MG63 (cell line): ENCODE measurements at regions not wholly inside any gene's neighbourhood (a gene's known extent, or its start where the extent isn't known, plus 50 kb on each side); places are given as distances from the start of the nearest gene placed in this dataset.

Experiments
- DNase-seq: peaks from one replicate; pipeline ENCODE4 v3.0.0-alpha.2; 2020
- H3K27me3 ChIP-seq: fragments of 250-450 bp; sonication (Bioruptor Pico); 2 replicates; pipeline ENCODE4 v1.5.1; 2020; ENCODE audit warnings: mild to moderate bottlenecking, moderate library complexity
- H3K36me3 ChIP-seq: fragments of 250-450 bp; sonication (Bioruptor Pico); 2 replicates; pipeline ENCODE4 v1.5.1; 2020; ENCODE audit warnings: mild to moderate bottlenecking, moderate library complexity
- H3K4me3 ChIP-seq: fragments of 250-450 bp; sonication (Bioruptor Pico); 2 replicates; pipeline ENCODE4 v1.5.1; 2020; ENCODE audit warnings: mild to moderate bottlenecking, moderate library complexity
- H3K9me3 ChIP-seq: fragments of 250-450 bp; sonication (Bioruptor Pico); 2 replicates; pipeline ENCODE4 v1.5.1; 2020; ENCODE audit warnings: mild to moderate bottlenecking, moderate library complexity

DNA sequence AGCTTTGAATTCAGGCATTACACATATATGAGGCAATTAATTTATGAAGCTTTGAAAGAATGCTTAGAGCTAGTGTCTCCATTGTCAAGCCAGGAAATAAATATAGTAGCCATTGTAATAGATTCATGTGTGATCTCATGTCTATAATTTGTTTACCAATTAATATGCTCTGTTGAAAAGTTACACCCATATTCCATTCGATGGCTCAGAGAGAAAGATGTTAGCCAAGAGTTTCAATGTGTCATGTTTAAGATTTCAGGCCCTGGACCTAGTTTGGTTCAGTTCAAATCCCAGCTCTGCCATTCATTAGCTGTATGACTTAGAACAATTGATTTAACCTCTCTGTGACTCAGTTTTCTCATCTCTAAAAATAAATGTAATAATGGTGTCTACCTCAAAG lies 263.3 kb downstream of the SNCA start:
- Histone ChIP-seq H3K36me3 (no peaks in the 10 kb centered on the region), H3K27me3 (no peaks in the 10 kb centered on the region), H3K9me3 (no peaks in the 10 kb centered on the region), H3K4me3 (no peak overlapping the region)
- no peak for DNase-seq

- no peaks in the 10 kb centered on the region for H3K36me3 ChIP-seq
- H3K9me3 ChIP-seq, result no peaks in the 10 kb centered on the region
- no peaks in the 10 kb centered on the region for H3K27me3 ChIP-seq
- no peak overlapping the region for H3K4me3 ChIP-seq
- no peak for DNase-seq
Measured at GRCh38 chr4:89572224-89572858, 264.6 kb downstream of the SNCA start.

DNA sequence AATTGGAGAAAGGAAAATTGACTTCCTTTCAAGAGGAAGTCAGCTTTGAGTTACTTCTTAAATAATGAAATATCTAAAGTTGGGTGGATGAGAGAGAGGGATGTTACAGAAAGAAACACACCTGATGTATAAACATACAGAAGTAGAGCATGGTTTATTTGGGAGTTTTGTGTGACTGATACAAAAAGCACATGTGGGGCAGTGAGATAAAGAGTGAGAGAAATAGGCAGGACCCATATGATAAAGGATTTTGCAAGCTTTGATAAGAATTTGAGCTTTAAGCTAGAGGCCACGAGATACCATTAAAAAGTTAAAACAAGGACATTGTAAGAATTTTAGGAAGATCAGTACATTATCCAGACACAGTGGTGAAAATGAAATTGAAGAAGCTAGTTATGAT lies 263.3 kb upstream of the GPRIN3 start:
- Histone ChIP-seq H3K36me3 (no peaks in the 10 kb centered on the region), H3K9me3 (no peaks in the 10 kb centered on the region), H3K4me3 (no peak overlapping the region), H3K27me3 (no peaks in the 10 kb centered on the region)
- no peak for DNase-seq

DNA sequence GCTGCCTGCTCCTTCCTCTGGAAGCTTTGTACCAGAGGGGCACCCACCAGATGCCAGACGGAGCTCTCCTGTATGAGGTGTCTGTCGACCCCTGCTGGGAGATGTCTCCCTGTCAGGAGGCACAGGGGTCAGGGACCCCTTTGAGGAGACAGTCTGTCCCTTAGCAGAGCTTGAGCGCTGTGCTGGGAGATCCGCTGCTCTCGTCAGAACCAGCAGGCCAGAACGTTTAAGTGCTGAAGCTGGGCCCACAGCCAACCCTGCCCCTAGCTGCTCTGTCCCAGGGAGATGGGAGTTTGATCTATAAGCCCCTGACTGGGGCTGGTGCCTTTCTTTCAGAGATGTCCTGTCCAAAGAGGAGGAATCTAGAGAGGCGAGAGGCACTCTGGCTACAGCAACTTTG lies 260.3 kb upstream of the GPRIN3 start:
- no peaks in the 10 kb centered on the region for H3K36me3 ChIP-seq
- no peaks in the 10 kb centered on the region for H3K9me3 ChIP-seq
- H3K27me3 ChIP-seq, result no peaks in the 10 kb centered on the region
- no peak overlapping the region for H3K4me3 ChIP-seq
- DNase-seq, result no peak

GRCh38 chr4:89563431-89563830 lies 255.8 kb upstream of the GPRIN3 start:
- Histone ChIP-seq H3K4me3 (no peak overlapping the region), H3K27me3 (no peaks in the 10 kb centered on the region), H3K36me3 (no peaks in the 10 kb centered on the region), H3K9me3 (no peaks in the 10 kb centered on the region)
- no peak for DNase-seq

DNA sequence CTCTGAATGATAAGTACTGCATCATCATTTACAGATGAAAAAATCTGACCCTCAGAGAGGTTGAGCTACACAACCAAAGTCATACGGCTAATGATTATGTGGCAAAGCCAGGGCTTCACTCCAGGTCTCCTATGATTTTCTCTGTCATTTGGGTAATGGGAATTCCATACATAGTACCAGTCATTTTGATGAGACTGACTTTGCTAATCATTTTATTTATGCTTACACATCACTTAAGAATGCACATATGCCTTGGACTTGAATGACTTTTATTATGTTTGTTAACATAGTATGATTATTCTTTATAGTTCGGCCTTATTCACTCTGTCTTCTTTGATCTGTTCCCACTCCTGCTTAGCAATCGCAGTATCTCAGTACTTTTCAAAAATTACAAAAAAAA lies 255.1 kb upstream of the GPRIN3 start:
- no peak for DNase-seq

GRCh38 chr4:89561048-89561447 lies 253.4 kb upstream of the GPRIN3 start:
- no peak for DNase-seq
- Histone ChIP-seq H3K36me3 (no peaks in the 10 kb centered on the region), H3K27me3 (no peaks in the 10 kb centered on the region), H3K4me3 (no peak overlapping the region), H3K9me3 (no peaks in the 10 kb centered on the region)

More for the DNA sequence above, 255.1 kb upstream of the GPRIN3 start:
- H3K27me3 ChIP-seq, result no peaks in the 10 kb centered on the region
- no peak overlapping the region for H3K4me3 ChIP-seq
- H3K9me3 ChIP-seq, result no peaks in the 10 kb centered on the region
- no peaks in the 10 kb centered on the region for H3K36me3 ChIP-seq

- Histone ChIP-seq H3K9me3 (no peaks in the 10 kb centered on the region), H3K27me3 (no peaks in the 10 kb centered on the region), H3K4me3 (no peak overlapping the region), H3K36me3 (no peaks in the 10 kb centered on the region)
- DNase-seq, result no peak
Measured at GRCh38 chr4:89558147-89558546, 250.5 kb upstream of the GPRIN3 start.

- H3K27me3 ChIP-seq, result no peaks in the 10 kb centered on the region
- H3K36me3 ChIP-seq, result no peaks in the 10 kb centered on the region
- no peaks in the 10 kb centered on the region for H3K9me3 ChIP-seq
- H3K4me3 ChIP-seq, result no peak overlapping the region
- no peak for DNase-seq
Measured at GRCh38 chr4:89556601-89557305, 249.2 kb upstream of the GPRIN3 start.

- DNase-seq, result no peak
- Histone ChIP-seq H3K27me3 (no peaks in the 10 kb centered on the region), H3K9me3 (no peaks in the 10 kb centered on the region)
Measured at GRCh38 chr4:89551191-89551590, 243.6 kb upstream of the GPRIN3 start.

DNA sequence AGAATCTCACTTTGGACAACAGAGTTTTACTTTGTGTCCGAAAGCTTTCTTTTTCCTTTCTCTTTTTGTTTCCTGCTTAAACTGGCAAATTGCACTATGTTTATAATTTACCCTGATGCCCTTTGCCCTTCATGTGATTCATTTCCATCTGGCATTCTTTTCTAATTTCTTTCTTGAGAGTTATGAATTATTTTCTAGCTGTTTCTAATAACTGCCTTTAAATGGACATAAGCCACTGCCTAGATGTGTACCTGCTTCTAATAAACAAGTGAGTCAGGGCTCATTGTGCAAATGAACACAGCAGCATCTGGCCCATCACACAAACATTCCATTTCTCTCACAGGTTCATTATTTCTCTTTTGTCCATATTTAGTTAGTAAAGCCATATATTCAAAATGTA lies 242.3 kb upstream of the GPRIN3 start:
- Histone ChIP-seq H3K27me3 (no peaks in the 10 kb centered on the region), H3K36me3 (no peaks in the 10 kb centered on the region), H3K4me3 (no peak overlapping the region), H3K9me3 (no peaks in the 10 kb centered on the region)
- DNase-seq, result no peak

More at GRCh38 chr4:89551191-89551590, 243.6 kb upstream of the GPRIN3 start:
- Histone ChIP-seq H3K4me3 (no peak overlapping the region), H3K36me3 (no peaks in the 10 kb centered on the region)

DNA sequence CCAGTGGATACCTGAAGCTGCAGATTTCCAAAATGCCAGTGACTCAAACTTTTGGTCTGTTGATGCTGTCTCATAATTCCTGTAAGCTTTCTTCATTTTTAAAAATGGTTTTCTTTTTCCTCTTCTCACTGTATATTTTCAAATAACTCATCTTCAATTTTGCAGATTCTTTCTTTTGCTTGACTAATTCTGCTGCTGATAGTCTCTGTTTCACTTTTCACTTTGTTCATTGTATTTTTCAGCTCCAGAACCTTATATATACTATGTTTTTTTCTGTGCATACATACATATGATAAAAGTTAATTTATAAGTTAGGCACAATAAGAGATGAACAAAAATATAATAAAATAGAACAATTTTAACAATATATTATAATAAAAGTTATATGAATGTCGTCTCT lies 237.7 kb upstream of the GPRIN3 start:
- DNase-seq, result no peak
- Histone ChIP-seq H3K27me3 (no peaks in the 10 kb centered on the region), H3K4me3 (no peak overlapping the region), H3K9me3 (no peaks in the 10 kb centered on the region), H3K36me3 (no peaks in the 10 kb centered on the region)

DNA sequence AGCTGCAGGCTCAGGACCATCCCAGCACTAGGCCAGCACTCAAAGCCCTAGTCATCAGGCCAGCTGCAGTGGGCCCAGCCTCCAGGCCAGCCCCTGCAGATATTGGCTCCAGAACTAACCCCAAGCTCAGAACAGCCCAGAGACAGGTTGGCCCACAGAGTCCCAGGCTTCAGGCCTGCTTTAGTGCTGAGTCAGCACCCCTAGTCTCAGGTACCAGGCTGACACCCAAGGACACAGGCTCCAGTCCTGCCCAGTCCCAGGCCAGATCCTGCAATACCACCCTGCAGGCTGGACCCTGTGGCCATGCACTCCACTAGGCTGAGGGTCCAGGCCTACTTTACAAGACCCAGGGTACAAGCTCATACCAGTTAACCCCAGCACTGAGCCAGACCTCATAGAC lies 234.4 kb upstream of the GPRIN3 start:
- H3K4me3 ChIP-seq, result no peak overlapping the region
- no peaks in the 10 kb centered on the region for H3K27me3 ChIP-seq
- no peaks in the 10 kb centered on the region for H3K36me3 ChIP-seq
- no peaks in the 10 kb centered on the region for H3K9me3 ChIP-seq
- DNase-seq, result no peak

- Histone ChIP-seq H3K4me3 (no peak overlapping the region), H3K9me3 (no peaks in the 10 kb centered on the region), H3K27me3 (no peaks in the 10 kb centered on the region), H3K36me3 (no peaks in the 10 kb centered on the region)
- no peak for DNase-seq
Measured at GRCh38 chr4:89539797-89540711, 232.5 kb upstream of the GPRIN3 start.

GRCh38 chr4:89539374-89539773 lies 231.8 kb upstream of the GPRIN3 start:
- H3K9me3 ChIP-seq, result no peaks in the 10 kb centered on the region
- H3K36me3 ChIP-seq, result no peaks in the 10 kb centered on the region
- no peaks in the 10 kb centered on the region for H3K27me3 ChIP-seq
- no peak overlapping the region for H3K4me3 ChIP-seq
- DNase-seq, result no peak

DNA sequence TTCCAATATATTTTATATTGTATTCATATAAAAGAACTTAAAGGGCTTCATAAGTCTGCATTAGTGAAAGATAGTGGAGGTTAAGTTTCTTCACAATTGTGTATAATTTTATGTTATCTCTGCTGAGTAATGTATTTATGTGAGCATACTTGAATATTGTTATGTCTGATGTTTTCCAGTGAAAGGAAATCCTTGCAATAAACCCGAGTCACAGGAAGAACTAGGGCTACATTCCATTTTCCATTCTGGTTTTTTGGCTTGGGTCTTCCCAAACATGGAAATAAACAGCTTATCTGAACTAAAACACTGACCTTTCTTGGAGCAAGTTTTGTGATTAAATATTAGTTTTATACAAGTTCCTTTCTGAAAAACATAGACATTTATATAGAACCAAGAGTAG lies 231.3 kb upstream of the GPRIN3 start:
- H3K27me3 ChIP-seq, result no peaks in the 10 kb centered on the region
- H3K4me3 ChIP-seq, result no peak overlapping the region
- H3K36me3 ChIP-seq, result no peaks in the 10 kb centered on the region
- H3K9me3 ChIP-seq, result no peaks in the 10 kb centered on the region
- DNase-seq, result no peak

DNA sequence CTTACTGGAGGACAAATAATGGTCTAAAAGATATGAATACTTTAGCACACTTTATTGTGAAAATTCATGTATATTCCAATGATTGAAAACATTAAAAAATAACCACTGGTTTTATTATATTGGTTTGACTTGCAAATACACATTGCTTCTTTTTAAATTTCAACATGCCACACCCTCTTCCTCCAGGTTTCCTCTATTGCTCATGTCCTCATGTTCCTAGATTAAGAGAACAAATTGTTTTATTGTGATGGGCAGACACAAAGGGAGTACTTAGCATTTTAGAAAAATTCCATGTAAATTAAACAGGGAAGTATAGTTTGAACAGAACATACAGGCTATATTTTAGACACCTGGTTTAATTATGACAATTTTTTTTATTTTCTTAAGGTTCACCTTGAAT lies 230.6 kb upstream of the GPRIN3 start:
- H3K9me3 ChIP-seq, result no peaks in the 10 kb centered on the region
- H3K4me3 ChIP-seq, result no peak overlapping the region
- DNase-seq, result no peak
- H3K36me3 ChIP-seq, result no peaks in the 10 kb centered on the region
- H3K27me3 ChIP-seq, result no peaks in the 10 kb centered on the region
